Epithelial cell of proximal tubule (primary cell): ENCODE measurements at regions not wholly inside any gene's neighbourhood (a gene's known extent, or its start where the extent isn't known, plus 50 kb on each side); places are given as distances from the start of the nearest gene placed in this dataset.
"Not testable (repeated sequence)": the region's sequence is repeated elsewhere in the genome, so short reads cannot be mapped to it uniquely, and the experiment has no call there.

ENCODE experiments used
- DNase-seq: peaks from one replicate; pipeline ENCODE4 v3.0.0-alpha.2; 2011; ENCODE audit warnings: low read depth
- H3K4me3 ChIP-seq: 2 replicates; pipeline ENCODE4 v1.5.1; 2011; ENCODE audit warnings: low read depth, mild to moderate bottlenecking, low read length
- CTCF ChIP-seq: conservative IDR thresholded peaks from 2 replicates; pipeline ENCODE4 v1.5.1; 2012; ENCODE audit warnings: low read depth, mild to moderate bottlenecking, low read length

GRCh38 chr1:239982762-239983161 lies 108.9 kb upstream of the FMN2 start:
- H3K4me3 ChIP-seq: no peak overlapping the region
- DNase-seq: no peak
- no peak for TF ChIP-seq CTCF

DNA sequence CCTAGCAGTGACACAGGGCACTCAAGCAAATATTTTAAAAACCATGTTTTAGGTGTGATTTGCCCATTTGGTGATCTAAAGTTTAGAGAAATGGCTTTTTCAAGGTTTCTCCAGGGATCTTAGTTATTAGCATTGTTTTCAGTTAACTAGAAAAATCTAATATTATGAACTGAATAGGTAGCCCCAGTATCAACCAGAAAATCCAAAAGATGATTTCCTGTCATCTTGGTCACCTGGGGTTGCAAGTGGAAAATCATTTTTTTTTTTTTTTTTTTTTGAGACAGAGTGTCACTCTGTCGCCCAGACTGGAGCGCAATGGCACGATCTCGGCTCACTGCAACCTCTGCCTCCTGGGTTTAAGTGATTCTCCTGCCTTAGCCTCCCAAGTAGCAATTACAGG lies 106.6 kb upstream of the FMN2 start:
- no peak for TF ChIP-seq CTCF
- H3K4me3 ChIP-seq: no peak overlapping the region
- no peak for DNase-seq

- no peak overlapping the region for H3K4me3 ChIP-seq
- no peak for DNase-seq
- peak; percentile 87 for TF ChIP-seq CTCF
Observed at GRCh38 chr1:239987103-239987745, 104.5 kb upstream of the FMN2 start.

DNA sequence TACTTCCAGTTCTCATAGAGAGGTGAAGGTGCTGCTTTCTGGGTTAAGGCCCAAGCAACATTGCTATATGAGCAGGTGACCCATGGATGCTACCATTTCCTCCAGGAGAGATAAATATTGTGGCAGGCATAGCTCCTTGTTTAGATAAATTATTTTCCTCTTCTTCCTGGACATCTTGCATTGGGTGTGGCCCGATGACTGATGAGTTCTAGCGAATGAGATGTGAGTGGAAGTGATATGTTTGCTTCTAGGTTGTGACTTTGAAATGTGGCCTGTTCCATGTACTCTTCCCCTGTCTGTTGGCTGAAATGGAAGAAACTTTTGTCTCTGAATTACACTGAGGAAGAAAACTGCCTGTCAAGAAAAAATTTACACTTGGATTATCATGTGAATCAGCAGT lies 101.7 kb upstream of the FMN2 start:
- TF ChIP-seq CTCF: no peak
- DNase-seq: no peak
- no peak overlapping the region for H3K4me3 ChIP-seq

- DNase-seq, H3K4me3 ChIP-seq: not testable (repeated sequence)
Observed at GRCh38 chr1:239992566-239992965, 99.1 kb upstream of the FMN2 start.

DNA sequence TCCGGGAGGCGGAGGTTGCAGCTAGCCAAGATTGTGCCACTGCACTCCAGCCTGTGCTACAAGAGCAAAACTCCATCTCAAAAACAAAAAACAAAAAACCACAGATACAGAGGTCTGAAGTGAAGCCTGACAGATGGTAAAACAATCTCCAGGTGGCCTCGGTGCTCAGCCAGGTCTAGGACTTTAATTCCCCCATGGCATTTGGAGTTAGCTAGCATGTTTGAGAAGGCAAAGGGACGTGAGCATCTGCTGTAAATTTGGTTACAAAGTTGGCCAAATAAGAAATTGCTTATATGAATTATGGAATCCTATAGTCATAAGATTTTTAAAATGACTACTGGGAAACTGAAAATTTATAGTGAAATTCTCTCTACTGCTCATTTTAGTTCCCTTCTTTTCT lies 98.3 kb upstream of the FMN2 start:
- TF ChIP-seq CTCF: no peak
- H3K4me3 ChIP-seq: no peak overlapping the region
- DNase-seq: no peak

DNA sequence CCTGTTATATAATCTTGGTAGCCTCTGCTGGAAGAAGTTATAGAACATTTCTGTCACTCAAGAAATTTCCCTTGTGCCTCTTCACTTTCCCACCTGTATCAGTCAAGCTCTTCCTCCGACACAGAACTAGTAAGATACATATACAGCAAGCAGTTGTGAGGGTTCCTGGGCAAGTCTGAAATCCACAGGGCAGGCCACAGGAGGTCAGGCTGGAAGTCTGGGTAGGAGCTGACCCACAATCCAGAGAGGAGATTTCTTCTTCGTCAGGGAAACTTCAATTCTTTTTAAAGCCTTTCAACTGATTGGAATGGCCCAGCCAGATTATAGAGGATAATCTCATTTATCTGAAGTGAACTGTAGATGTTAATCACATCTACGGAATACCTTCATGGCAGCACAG lies 96.4 kb upstream of the FMN2 start:
- H3K4me3 ChIP-seq: no peak overlapping the region
- no peak for TF ChIP-seq CTCF
- DNase-seq: no peak
